HEK293 (cell line): ENCODE measurements at regions not wholly inside any gene's neighbourhood (a gene's known extent, or its start where the extent isn't known, plus 50 kb on each side); places are given as distances from the start of the nearest gene placed in this dataset.

Experiments used
- CTCF ChIA-PET: fragments of 350-600 bp; formaldehyde crosslinking; extraction: SDS; loops from one replicate; lab custom pipeline; 2021; ENCODE audit warnings: antibody characterized with exemption; lab: Yijun Ruan, JAX
- POLR2A ChIA-PET: fragments of 300-600 bp; formaldehyde crosslinking; extraction: SDS; loops from one replicate; lab custom pipeline; 2020; ENCODE audit warnings: antibody characterized with exemption, inconsistent platforms; lab: Yijun Ruan, JAX
- H3K27ac ChIP-seq: fragments of 200-500 bp; sonication (Bioruptor generic); 2 replicates; pipeline ENCODE4 v1.5.1; 2014; ENCODE audit warnings: low read depth, low read length, control low read depth, inconsistent platforms; ENCODE audit errors: extremely low read depth
- H3K36me3 ChIP-seq, 2 experiments: fragments of 200-500 bp in 1 of 2; sonication (Bioruptor generic) in 1 of 2; 1 replicate in 1 of 2; 2 replicates in 1 of 2; pipeline ENCODE4 v1.5.1; 2014 to 2017; ENCODE audit warnings: inconsistent platforms in 2 of 2, low read length in 2 of 2; ENCODE audit not compliant: control insufficient read depth in 2 of 2, insufficient read depth in 1 of 2
- H3K4me1 ChIP-seq: fragments of 200-500 bp; sonication (Bioruptor generic); 2 replicates; pipeline ENCODE4 v1.5.1; 2014; ENCODE audit warnings: mild to moderate bottlenecking, low read length, inconsistent platforms; ENCODE audit not compliant: control insufficient read depth, insufficient read depth
- H3K4me3 ChIP-seq: 2 replicates; pipeline ENCODE4 v1.5.1; 2011; ENCODE audit warnings: low read depth, mild to moderate bottlenecking, control low read depth, low read length, moderate library complexity
- H3K9me3 ChIP-seq: fragments of 200-500 bp; sonication (Bioruptor generic); 2 replicates; pipeline ENCODE4 v1.5.1; 2014; ENCODE audit warnings: low read depth, low read length, inconsistent platforms; ENCODE audit not compliant: control insufficient read depth, insufficient read depth
- EGR2 ChIP-seq: fragments of 450-650 bp; formaldehyde crosslinking; IDR thresholded peaks from 2 replicates; pipeline ENCODE4 v1.5.1; 2016; ENCODE audit warnings: low read depth, missing biosample characterization, missing genetic modification characterization
- OVOL3 ChIP-seq: fragments of 450-650 bp; formaldehyde crosslinking; IDR thresholded peaks from 2 replicates; pipeline ENCODE4 v1.5.1; 2016; ENCODE audit warnings: missing biosample characterization, missing genetic modification characterization
- TCF7L2 ChIP-seq: IDR thresholded peaks from 2 replicates; pipeline ENCODE4 v1.6.1; 2011; ENCODE audit warnings: low read depth, mild to moderate bottlenecking, inconsistent platforms, low read length, moderate library complexity, borderline replicate concordance
- TRIM28 ChIP-seq: IDR thresholded peaks from 2 replicates; pipeline ENCODE4 v1.6.1; 2011; ENCODE audit warnings: low read length, control low read depth, borderline replicate concordance
- YY1 ChIP-seq: fragments of 450-650 bp; formaldehyde crosslinking; IDR thresholded peaks from 2 replicates; pipeline ENCODE4 v1.5.1; 2018; ENCODE audit warnings: missing biosample characterization, missing genetic modification characterization
- YY2 ChIP-seq: fragments of 450-650 bp; formaldehyde crosslinking; IDR thresholded peaks from 2 replicates; pipeline ENCODE4 v1.5.1; 2016; ENCODE audit warnings: missing biosample characterization, missing genetic modification characterization
- ZBTB17 ChIP-seq: fragments of 450-650 bp; formaldehyde crosslinking; IDR thresholded peaks from 2 replicates; pipeline ENCODE4 v1.5.1; 2016; ENCODE audit warnings: missing biosample characterization, missing genetic modification characterization
- ZBTB8A ChIP-seq: fragments of 450-650 bp; formaldehyde crosslinking; IDR thresholded peaks from 2 replicates; pipeline ENCODE4 v1.5.1; 2016; ENCODE audit warnings: missing biosample characterization, missing genetic modification characterization
- ZNF133 ChIP-seq: fragments of 450-650 bp; formaldehyde crosslinking; IDR thresholded peaks from 2 replicates; pipeline ENCODE4 v1.5.1; 2016; ENCODE audit warnings: missing biosample characterization, missing genetic modification characterization
- ZNF140 ChIP-seq: fragments of 450-650 bp; formaldehyde crosslinking; IDR thresholded peaks from 2 replicates; pipeline ENCODE4 v1.5.1; 2016; ENCODE audit warnings: missing biosample characterization, missing genetic modification characterization
- ZNF169 ChIP-seq: fragments of 450-650 bp; formaldehyde crosslinking; IDR thresholded peaks from 2 replicates; pipeline ENCODE4 v1.5.1; 2016; ENCODE audit warnings: missing biosample characterization, missing genetic modification characterization
- ZNF211 ChIP-seq: fragments of 450-650 bp; formaldehyde crosslinking; IDR thresholded peaks from 2 replicates; pipeline ENCODE4 v1.5.1; 2016; ENCODE audit warnings: low read depth, missing biosample characterization, missing genetic modification characterization
- ZNF24 ChIP-seq: fragments of 450-650 bp; formaldehyde crosslinking; IDR thresholded peaks from 2 replicates; pipeline ENCODE4 v1.5.1; 2016; ENCODE audit warnings: missing biosample characterization, missing genetic modification characterization
- ZNF37A ChIP-seq: fragments of 450-650 bp; IDR thresholded peaks from 2 replicates; pipeline ENCODE4 v1.5.1; 2018; ENCODE audit warnings: missing biosample characterization, missing genetic modification characterization
- ZNF391 ChIP-seq: fragments of 450-650 bp; formaldehyde crosslinking; IDR thresholded peaks from 2 replicates; pipeline ENCODE4 v1.5.1; 2016; ENCODE audit warnings: low read depth, missing biosample characterization, missing genetic modification characterization, borderline replicate concordance
- ZNF423 ChIP-seq: fragments of 450-650 bp; formaldehyde crosslinking; IDR thresholded peaks from 2 replicates; pipeline ENCODE4 v1.5.1; 2016; ENCODE audit warnings: missing biosample characterization, missing genetic modification characterization
- ZNF473 ChIP-seq: fragments of 450-650 bp; formaldehyde crosslinking; IDR thresholded peaks from 2 replicates; pipeline ENCODE4 v1.5.1; 2017; ENCODE audit warnings: missing biosample characterization, missing genetic modification characterization
- ZNF571 ChIP-seq: fragments of 450-650 bp; formaldehyde crosslinking; IDR thresholded peaks from 2 replicates; pipeline ENCODE4 v1.5.0; 2017; ENCODE audit warnings: missing biosample characterization, missing genetic modification characterization
- ZNF621 ChIP-seq: fragments of 450-650 bp; formaldehyde crosslinking; IDR thresholded peaks from 2 replicates; pipeline ENCODE4 v1.5.1; 2017; ENCODE audit warnings: missing biosample characterization, missing genetic modification characterization
- ZNF701 ChIP-seq: fragments of 450-650 bp; formaldehyde crosslinking; IDR thresholded peaks from 2 replicates; pipeline ENCODE4 v1.5.1; 2016; ENCODE audit warnings: missing biosample characterization, missing genetic modification characterization
- TF ChIP-seq, protein P1 (sequence below): fragments of 450-650 bp; formaldehyde crosslinking; IDR thresholded peaks from 2 replicates; pipeline ENCODE4 v1.5.1; 2016; ENCODE audit warnings: missing biosample characterization, missing genetic modification characterization
- TF ChIP-seq, protein P2 (sequence below): IDR thresholded peaks from 2 replicates; pipeline ENCODE4 v1.6.1; 2011; ENCODE audit warnings: mild to moderate bottlenecking, low read depth, low read length, borderline replicate concordance
- TF ChIP-seq, protein P3 (sequence below): fragments of 450-650 bp; formaldehyde crosslinking; IDR thresholded peaks from 2 replicates; pipeline ENCODE4 v1.5.1; 2016; ENCODE audit warnings: missing biosample characterization, missing genetic modification characterization
- TF ChIP-seq, protein P4 (sequence below): fragments of 450-650 bp; formaldehyde crosslinking; IDR thresholded peaks from 2 replicates; pipeline ENCODE4 v1.5.1; 2016; ENCODE audit warnings: missing biosample characterization, missing genetic modification characterization

DNA sequence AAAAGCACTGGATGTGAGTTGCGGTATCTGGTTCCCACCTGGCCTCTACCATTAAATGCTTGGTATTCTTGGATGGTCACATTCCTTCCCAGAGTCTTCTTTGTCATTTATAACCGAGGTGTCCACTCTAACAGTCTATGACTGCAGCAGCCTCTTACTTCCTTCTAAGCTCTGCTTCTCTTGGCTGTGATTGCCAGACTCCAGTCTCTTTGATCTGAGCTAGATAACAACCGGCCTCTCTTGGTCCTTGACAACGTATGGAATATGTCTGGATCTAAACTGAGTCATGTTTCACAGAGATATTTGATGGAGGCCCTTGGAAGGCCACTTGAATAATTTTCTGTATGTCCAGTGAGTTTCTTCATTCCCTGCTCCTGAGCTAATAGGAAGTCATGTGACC, 141.6 kb upstream of the TENM4 start (continued):
- TF ChIP-seq, protein P1, sequence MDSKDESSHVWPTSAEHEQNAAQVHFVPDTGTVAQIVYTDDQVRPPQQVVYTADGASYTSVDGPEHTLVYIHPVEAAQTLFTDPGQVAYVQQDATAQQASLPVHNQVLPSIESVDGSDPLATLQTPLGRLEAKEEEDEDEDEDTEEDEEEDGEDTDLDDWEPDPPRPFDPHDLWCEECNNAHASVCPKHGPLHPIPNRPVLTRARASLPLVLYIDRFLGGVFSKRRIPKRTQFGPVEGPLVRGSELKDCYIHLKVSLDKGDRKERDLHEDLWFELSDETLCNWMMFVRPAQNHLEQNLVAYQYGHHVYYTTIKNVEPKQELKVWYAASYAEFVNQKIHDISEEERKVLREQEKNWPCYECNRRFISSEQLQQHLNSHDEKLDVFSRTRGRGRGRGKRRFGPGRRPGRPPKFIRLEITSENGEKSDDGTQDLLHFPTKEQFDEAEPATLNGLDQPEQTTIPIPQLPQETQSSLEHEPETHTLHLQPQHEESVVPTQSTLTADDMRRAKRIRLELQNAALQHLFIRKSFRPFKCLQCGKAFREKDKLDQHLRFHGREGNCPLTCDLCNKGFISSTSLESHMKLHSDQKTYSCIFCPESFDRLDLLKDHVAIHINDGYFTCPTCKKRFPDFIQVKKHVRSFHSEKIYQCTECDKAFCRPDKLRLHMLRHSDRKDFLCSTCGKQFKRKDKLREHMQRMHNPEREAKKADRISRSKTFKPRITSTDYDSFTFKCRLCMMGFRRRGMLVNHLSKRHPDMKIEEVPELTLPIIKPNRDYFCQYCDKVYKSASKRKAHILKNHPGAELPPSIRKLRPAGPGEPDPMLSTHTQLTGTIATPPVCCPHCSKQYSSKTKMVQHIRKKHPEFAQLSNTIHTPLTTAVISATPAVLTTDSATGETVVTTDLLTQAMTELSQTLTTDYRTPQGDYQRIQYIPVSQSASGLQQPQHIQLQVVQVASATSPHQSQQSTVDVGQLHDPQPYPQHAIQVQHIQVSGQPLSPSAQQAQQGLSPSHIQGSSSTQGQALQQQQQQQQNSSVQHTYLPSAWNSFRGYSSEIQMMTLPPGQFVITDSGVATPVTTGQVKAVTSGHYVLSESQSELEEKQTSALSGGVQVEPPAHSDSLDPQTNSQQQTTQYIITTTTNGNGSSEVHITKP (tag by site-specific recombination): no peak
- TF ChIP-seq ZNF571: no peak

DNA sequence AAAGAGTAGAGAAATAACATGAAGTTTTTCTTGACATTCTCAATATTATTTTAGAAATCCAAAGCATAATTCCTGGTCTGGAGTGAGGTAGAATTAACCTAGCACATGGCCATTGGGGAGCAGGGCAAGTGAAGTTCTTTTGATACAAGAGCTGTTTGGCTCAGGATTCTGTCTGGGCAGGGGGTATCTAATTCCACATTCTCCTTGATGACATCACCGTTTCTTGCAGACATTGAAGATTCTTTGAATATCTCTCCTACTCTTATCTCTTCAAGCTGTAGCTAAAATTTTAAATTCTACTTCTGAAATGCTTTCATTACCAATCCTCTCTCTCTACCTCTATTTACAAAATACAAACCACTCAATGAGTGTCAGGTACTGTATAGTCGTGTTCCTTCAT, 138.2 kb upstream of the TENM4 start:
- no peaks in the 10 kb centered on the region for H3K4me1 ChIP-seq
- TF ChIP-seq ZBTB8A (tag by site-specific recombination): no peak
- no peak for TF ChIP-seq YY1
- TF ChIP-seq, protein P2, sequence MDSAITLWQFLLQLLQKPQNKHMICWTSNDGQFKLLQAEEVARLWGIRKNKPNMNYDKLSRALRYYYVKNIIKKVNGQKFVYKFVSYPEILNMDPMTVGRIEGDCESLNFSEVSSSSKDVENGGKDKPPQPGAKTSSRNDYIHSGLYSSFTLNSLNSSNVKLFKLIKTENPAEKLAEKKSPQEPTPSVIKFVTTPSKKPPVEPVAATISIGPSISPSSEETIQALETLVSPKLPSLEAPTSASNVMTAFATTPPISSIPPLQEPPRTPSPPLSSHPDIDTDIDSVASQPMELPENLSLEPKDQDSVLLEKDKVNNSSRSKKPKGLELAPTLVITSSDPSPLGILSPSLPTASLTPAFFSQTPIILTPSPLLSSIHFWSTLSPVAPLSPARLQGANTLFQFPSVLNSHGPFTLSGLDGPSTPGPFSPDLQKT: no peak
- TF ChIP-seq ZNF133 (tag by site-specific recombination): no peak
- TF ChIP-seq, protein P3, sequence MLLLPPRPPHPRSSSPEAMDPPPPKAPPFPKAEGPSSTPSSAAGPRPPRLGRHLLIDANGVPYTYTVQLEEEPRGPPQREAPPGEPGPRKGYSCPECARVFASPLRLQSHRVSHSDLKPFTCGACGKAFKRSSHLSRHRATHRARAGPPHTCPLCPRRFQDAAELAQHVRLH: no peak
- TF ChIP-seq ZBTB17 (tag by site-specific recombination): no peak
- TF ChIP-seq TRIM28: no peak
- no peak for TF ChIP-seq TCF7L2
- TF ChIP-seq YY2 (tag by site-specific recombination): no peak
- no peak for TF ChIP-seq ZNF391
- TF ChIP-seq, protein P4, sequence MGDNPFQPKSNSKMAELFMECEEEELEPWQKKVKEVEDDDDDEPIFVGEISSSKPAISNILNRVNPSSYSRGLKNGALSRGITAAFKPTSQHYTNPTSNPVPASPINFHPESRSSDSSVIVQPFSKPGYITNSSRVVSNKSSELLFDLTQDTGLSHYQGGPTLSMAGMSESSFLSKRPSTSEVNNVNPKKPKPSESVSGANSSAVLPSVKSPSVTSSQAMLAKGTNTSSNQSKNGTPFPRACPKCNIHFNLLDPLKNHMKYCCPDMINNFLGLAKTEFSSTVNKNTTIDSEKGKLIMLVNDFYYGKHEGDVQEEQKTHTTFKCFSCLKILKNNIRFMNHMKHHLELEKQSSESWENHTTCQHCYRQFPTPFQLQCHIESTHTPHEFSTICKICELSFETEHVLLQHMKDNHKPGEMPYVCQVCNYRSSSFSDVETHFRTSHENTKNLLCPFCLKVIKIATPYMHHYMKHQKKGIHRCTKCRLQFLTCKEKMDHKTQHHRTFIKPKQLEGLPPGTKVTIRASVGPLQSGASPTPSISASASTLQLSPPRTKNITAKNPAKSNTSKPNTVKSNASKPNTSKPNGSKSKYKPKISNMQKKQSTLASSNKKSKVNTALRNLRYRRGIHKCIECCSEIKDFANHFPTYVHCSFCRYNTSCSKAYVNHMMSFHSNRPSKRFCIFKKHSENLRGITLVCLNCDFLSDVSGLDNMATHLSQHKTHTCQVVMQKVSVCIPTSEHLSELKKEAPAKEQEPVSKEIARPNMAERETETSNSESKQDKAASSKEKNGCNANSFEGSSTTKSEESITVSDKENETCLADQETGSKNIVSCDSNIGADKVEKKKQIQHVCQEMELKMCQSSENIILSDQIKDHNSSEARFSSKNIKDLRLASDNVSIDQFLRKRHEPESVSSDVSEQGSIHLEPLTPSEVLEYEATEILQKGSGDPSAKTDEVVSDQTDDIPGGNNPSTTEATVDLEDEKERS: no peak
- TF ChIP-seq, all 188 proteins: peak for 0
- H3K36me3 ChIP-seq: no peaks in the 10 kb centered on the region
- POLR2A ChIA-PET: no interaction called here
- no peak overlapping the region for H3K27ac ChIP-seq
- CTCF ChIA-PET: no interaction called here
- H3K4me3 ChIP-seq: no peak overlapping the region
- H3K9me3 ChIP-seq: no peaks in the 10 kb centered on the region

DNA sequence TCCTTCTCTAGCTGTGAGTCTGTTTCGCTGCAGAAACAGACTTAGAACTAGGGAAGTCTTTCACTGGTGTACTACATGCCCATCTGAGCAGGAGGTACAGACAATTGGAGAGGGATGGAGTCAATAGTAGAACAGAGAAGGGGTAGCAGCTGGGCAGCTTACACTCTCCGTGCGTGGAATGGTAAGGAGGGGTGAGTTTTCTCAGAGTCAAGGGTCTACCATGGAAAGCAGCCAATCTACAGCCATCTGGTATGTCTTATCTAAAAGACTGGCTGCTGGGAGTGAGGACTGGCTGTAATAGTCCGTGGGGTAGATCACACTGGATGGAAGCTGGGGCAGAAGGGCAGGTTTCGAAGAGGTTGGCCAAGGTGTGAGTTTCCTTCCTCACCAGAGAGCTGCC, 137.3 kb upstream of the TENM4 start:
- Histone ChIP-seq H3K4me1 (no peaks in the 10 kb centered on the region), H3K36me3 (no peaks in the 10 kb centered on the region), H3K4me3 (no peak overlapping the region), H3K27ac (no peak overlapping the region), H3K9me3 (no peaks in the 10 kb centered on the region)
- ChIA-PET CTCF (no interaction called here), POLR2A (no interaction called here)
- no peak for TF ChIP-seq EGR2
- no peak for TF ChIP-seq ZNF37A (tag by site-specific recombination)
- no peak for TF ChIP-seq ZNF621
- no peak for TF ChIP-seq ZNF701
- TF ChIP-seq ZNF169: no peak
- TF ChIP-seq ZNF423 (tag by site-specific recombination): no peak
- TF ChIP-seq OVOL3 (tag by site-specific recombination): no peak
- no peak for TF ChIP-seq ZNF211
- no peak for TF ChIP-seq ZNF24 (tag by site-specific recombination)
- TF ChIP-seq ZNF473 (tag by site-specific recombination): no peak
- no peak for TF ChIP-seq ZNF140
